Neural cell (in vitro differentiated cells): ENCODE measurements at regions not wholly inside any gene's neighbourhood (a gene's known extent, or its start where the extent isn't known, plus 50 kb on each side); places are given as distances from the start of the nearest gene placed in this dataset.

Experiments
- H2AFZ ChIP-seq: fragments of 200-600, 300-800 bp; sonication (generic), shearing (Covaris generic); 2 replicates; pipeline ENCODE4 v1.6.0; 2014; ENCODE audit warnings: low read depth, mild to moderate bottlenecking, antibody characterized with exemption, low read length, moderate library complexity
- H3F3A ChIP-seq: fragments of 200-600 bp; shearing (Covaris generic); 2 replicates; pipeline ENCODE4 v1.6.1; 2016; ENCODE audit warnings: mild to moderate bottlenecking, moderate library complexity, mixed read lengths, antibody characterized with exemption, low read length; ENCODE audit not compliant: insufficient read depth, poor library complexity, severe bottlenecking
- H3K27ac ChIP-seq: fragments of 200-600, 300-800 bp; sonication (generic), shearing (Covaris generic); 2 replicates; pipeline ENCODE4 v1.5.1; 2014; ENCODE audit warnings: mild to moderate bottlenecking, low read length, moderate library complexity
- H3K27me3 ChIP-seq: fragments of 300-800, 200-600 bp; sonication (generic), shearing (Covaris generic); 2 replicates; pipeline ENCODE4 v1.6.0; 2014; ENCODE audit warnings: mild to moderate bottlenecking, low read depth, low read length, moderate library complexity; ENCODE audit not compliant: insufficient read depth
- H3K36me3 ChIP-seq: fragments of 300-800, 200-600 bp; sonication (generic), shearing (Covaris generic); 2 replicates; pipeline ENCODE4 v1.5.1; 2014; ENCODE audit warnings: mild to moderate bottlenecking, antibody characterized with exemption, low read length, moderate library complexity; ENCODE audit not compliant: insufficient read depth
- H3K4me2 ChIP-seq: fragments of 300-800, 200-600 bp; sonication (generic), shearing (Covaris generic); 2 replicates; pipeline ENCODE4 v1.6.0; 2014; ENCODE audit warnings: mild to moderate bottlenecking, low read length
- H3K4me3 ChIP-seq: fragments of 300-800, 200-600 bp; sonication (generic), shearing (Covaris generic); 2 replicates; pipeline ENCODE4 v1.5.1; 2014; ENCODE audit warnings: mild to moderate bottlenecking, low read length, moderate library complexity
- H3K79me2 ChIP-seq: fragments of 200-600 bp; shearing (Covaris generic); replicated peaks from 2 replicates; pipeline ENCODE4 v1.6.0; 2014; ENCODE audit warnings: mild to moderate bottlenecking, low read length, moderate library complexity; ENCODE audit not compliant: insufficient read depth
- H3K9ac ChIP-seq: fragments of 300-800, 200-600 bp; sonication (generic), shearing (Covaris generic); 2 replicates; pipeline ENCODE4 v1.6.1; 2016; ENCODE audit warnings: mild to moderate bottlenecking, low read length, mixed read lengths
- H3K9me2 ChIP-seq: fragments of 200-600 bp; shearing (Covaris generic); 2 replicates; pipeline ENCODE4 v1.6.1; 2016; ENCODE audit warnings: mild to moderate bottlenecking, low read length, mixed read lengths; ENCODE audit not compliant: insufficient read depth
- H3K9me3 ChIP-seq: fragments of 200-600, 300-800 bp; sonication (generic), shearing (Covaris generic); 2 replicates; pipeline ENCODE4 v1.6.1; 2016; ENCODE audit warnings: mild to moderate bottlenecking, mixed run types, low read length, moderate library complexity, mixed read lengths
- H4K20me1 ChIP-seq: fragments of 200-600 bp; shearing (Covaris generic); 2 replicates; pipeline ENCODE4 v1.6.1; 2016; ENCODE audit warnings: mild to moderate bottlenecking, mixed run types; ENCODE audit not compliant: insufficient read depth
- CTCF ChIP-seq: fragments of 450-650 bp; IDR thresholded peaks from 2 replicates; pipeline ENCODE4 v1.5.1; 2014; ENCODE audit warnings: antibody characterized with exemption, mild to moderate bottlenecking, moderate library complexity; ENCODE audit not compliant: poor library complexity, severe bottlenecking
- EP300 ChIP-seq: fragments of 450-650 bp; conservative IDR thresholded peaks from 2 replicates; pipeline ENCODE4 v1.6.1; 2014; ENCODE audit warnings: antibody characterized with exemption, mild to moderate bottlenecking, moderate library complexity; ENCODE audit not compliant: poor library complexity, severe bottlenecking
- EZH2 ChIP-seq: fragments of 200-600, 300-800 bp; shearing (Covaris generic), sonication (generic); IDR thresholded peaks from 2 replicates; pipeline ENCODE4 v1.6.1; 2014; ENCODE audit warnings: antibody characterized with exemption, low read length, borderline replicate concordance, mild to moderate bottlenecking; ENCODE audit not compliant: insufficient read depth, poor library complexity, severe bottlenecking
- MXI1 ChIP-seq: fragments of 450-650 bp; conservative IDR thresholded peaks from 2 replicates; pipeline ENCODE4 v1.6.1; 2014; ENCODE audit warnings: antibody characterized with exemption, mild to moderate bottlenecking; ENCODE audit not compliant: poor library complexity, severe bottlenecking
- POLR2AphosphoS5 ChIP-seq: IDR thresholded peaks from 2 replicates; pipeline ENCODE4 v1.6.1; 2012
- RAD21 ChIP-seq: fragments of 450-650 bp; conservative IDR thresholded peaks from 2 replicates; pipeline ENCODE4 v1.6.1; 2014; ENCODE audit warnings: antibody characterized with exemption, mild to moderate bottlenecking, moderate library complexity
- SMC3 ChIP-seq: fragments of 450-650 bp; conservative IDR thresholded peaks from 2 replicates; pipeline ENCODE4 v1.6.1; 2014; ENCODE audit warnings: antibody characterized with exemption, mild to moderate bottlenecking, moderate library complexity; ENCODE audit not compliant: poor library complexity
- TAF1 ChIP-seq: IDR thresholded peaks from 2 replicates; pipeline ENCODE4 v1.6.1; 2012; ENCODE audit warnings: low read depth
- small RNA-seq, 3 experiments: library from RNA; depleted of rRNA; stranded (forward); fragments of <200 nt; gene quantifications; one replicate each; pipeline ENCODE3, GENCODE V24; 2012
- TF ChIP-seq, protein P1 (sequence below): IDR thresholded peaks from 2 replicates; pipeline ENCODE4 v1.6.1; 2012; ENCODE audit warnings: borderline replicate concordance

- no peaks in the 10 kb centered on the region for H3F3A ChIP-seq
- no peak overlapping the region for H3K4me3 ChIP-seq
- H3K27me3 ChIP-seq: no peaks in the 10 kb centered on the region
- H3K9me3 ChIP-seq: no peaks in the 10 kb centered on the region
- no peak overlapping the region for H3K9ac ChIP-seq
- H3K36me3 ChIP-seq: no peaks in the 10 kb centered on the region
- no peak overlapping the region for H2AFZ ChIP-seq
- H3K79me2 ChIP-seq: no peaks in the 10 kb centered on the region
- H3K9me2 ChIP-seq: no peaks in the 10 kb centered on the region
- no peak overlapping the region for H3K4me2 ChIP-seq
- TF ChIP-seq POLR2AphosphoS5: no peak
- no peak for TF ChIP-seq EZH2
- no peak for TF ChIP-seq TAF1
- TF ChIP-seq, protein P1, sequence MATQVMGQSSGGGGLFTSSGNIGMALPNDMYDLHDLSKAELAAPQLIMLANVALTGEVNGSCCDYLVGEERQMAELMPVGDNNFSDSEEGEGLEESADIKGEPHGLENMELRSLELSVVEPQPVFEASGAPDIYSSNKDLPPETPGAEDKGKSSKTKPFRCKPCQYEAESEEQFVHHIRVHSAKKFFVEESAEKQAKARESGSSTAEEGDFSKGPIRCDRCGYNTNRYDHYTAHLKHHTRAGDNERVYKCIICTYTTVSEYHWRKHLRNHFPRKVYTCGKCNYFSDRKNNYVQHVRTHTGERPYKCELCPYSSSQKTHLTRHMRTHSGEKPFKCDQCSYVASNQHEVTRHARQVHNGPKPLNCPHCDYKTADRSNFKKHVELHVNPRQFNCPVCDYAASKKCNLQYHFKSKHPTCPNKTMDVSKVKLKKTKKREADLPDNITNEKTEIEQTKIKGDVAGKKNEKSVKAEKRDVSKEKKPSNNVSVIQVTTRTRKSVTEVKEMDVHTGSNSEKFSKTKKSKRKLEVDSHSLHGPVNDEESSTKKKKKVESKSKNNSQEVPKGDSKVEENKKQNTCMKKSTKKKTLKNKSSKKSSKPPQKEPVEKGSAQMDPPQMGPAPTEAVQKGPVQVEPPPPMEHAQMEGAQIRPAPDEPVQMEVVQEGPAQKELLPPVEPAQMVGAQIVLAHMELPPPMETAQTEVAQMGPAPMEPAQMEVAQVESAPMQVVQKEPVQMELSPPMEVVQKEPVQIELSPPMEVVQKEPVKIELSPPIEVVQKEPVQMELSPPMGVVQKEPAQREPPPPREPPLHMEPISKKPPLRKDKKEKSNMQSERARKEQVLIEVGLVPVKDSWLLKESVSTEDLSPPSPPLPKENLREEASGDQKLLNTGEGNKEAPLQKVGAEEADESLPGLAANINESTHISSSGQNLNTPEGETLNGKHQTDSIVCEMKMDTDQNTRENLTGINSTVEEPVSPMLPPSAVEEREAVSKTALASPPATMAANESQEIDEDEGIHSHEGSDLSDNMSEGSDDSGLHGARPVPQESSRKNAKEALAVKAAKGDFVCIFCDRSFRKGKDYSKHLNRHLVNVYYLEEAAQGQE: no peak
- TF ChIP-seq EP300: no peak
- TF ChIP-seq CTCF: no peak
- TF ChIP-seq MXI1: no peak
- TF ChIP-seq RAD21: no peak
- no peak for TF ChIP-seq SMC3
- H3K27ac ChIP-seq: no peak overlapping the region
- H4K20me1 ChIP-seq: no peaks in the 10 kb centered on the region
Observed at GRCh38 chr2:49207204-49207603, 52.9 kb upstream of the FSHR start.

Small RNA genes lying in the stretch of these regions (small RNA-seq; reads per million reads assigned to genes)
- gene RNU6-439P: 0 reads per million in 3 experiments
